HG03469 (cell line): ENCODE measurements at regions not wholly inside any gene's neighbourhood (a gene's known extent, or its start where the extent isn't known, plus 50 kb on each side); places are given as distances from the start of the nearest gene placed in this dataset.
"Not testable (repeated sequence)": the region's sequence is repeated elsewhere in the genome, so short reads cannot be mapped to it uniquely, and the experiment has no call there.

Source experiments
- ATAC-seq: cut with Tn5 transposase; IDR thresholded peaks from one replicate; pipeline ENCODE4 v1.9.1; 2021; ENCODE audit warnings: mild to moderate bottlenecking, moderate library complexity, moderate number of reproducible peaks; ENCODE audit not compliant: unreplicated experiment

- no peak for ATAC-seq
Observed at GRCh38 chr1:25134801-25135461, 97.4 kb downstream of the SYF2 start.

GRCh38 chr1:25134307-25134706 lies 98.0 kb downstream of the SYF2 start:
- ATAC-seq: no peak

- ATAC-seq: no peak
Observed at GRCh38 chr1:25131794-25132193, 100.5 kb downstream of the SYF2 start.

- no peak for ATAC-seq
Observed at GRCh38 chr1:25130895-25131294, 101.4 kb downstream of the SYF2 start.

- ATAC-seq: no peak
Observed at GRCh38 chr1:25129380-25129779, 102.9 kb downstream of the SYF2 start.

- no peak for ATAC-seq
Observed at GRCh38 chr1:25128121-25128621, 104.1 kb downstream of the SYF2 start.

- ATAC-seq: no peak
Observed at GRCh38 chr1:25126562-25126961, 105.7 kb downstream of the SYF2 start.

- ATAC-seq: no peak
Observed at GRCh38 chr1:25123551-25123950, 108.8 kb downstream of the SYF2 start.

GRCh38 chr1:25122747-25123146 lies 109.6 kb downstream of the SYF2 start:
- no peak for ATAC-seq

- ATAC-seq: no peak
Observed at GRCh38 chr1:25120281-25120680, 112.0 kb downstream of the SYF2 start.

GRCh38 chr1:25118546-25118945 lies 113.8 kb downstream of the SYF2 start:
- ATAC-seq: no peak

GRCh38 chr1:25117233-25117823 lies 115.0 kb downstream of the SYF2 start:
- no peak for ATAC-seq

- no peak for ATAC-seq
Observed at GRCh38 chr1:25116832-25117231, 115.5 kb downstream of the SYF2 start.

GRCh38 chr1:25116117-25116516 lies 116.2 kb downstream of the SYF2 start:
- not testable (repeated sequence) for ATAC-seq

GRCh38 chr1:25113731-25114130 lies 118.6 kb downstream of the SYF2 start:
- ATAC-seq: no peak

- no peak for ATAC-seq
Observed at GRCh38 chr1:25113086-25113485, 119.2 kb downstream of the SYF2 start.

GRCh38 chr1:25112400-25112799 lies 119.9 kb downstream of the SYF2 start:
- no peak for ATAC-seq

GRCh38 chr1:25111706-25112105 lies 120.6 kb downstream of the SYF2 start:
- no peak for ATAC-seq

- no peak for ATAC-seq
Observed at GRCh38 chr1:25110485-25110884, 121.8 kb downstream of the SYF2 start.

GRCh38 chr1:25110036-25110435 lies 122.3 kb downstream of the SYF2 start:
- no peak for ATAC-seq

GRCh38 chr1:25109531-25109951 lies 122.8 kb downstream of the SYF2 start:
- no peak for ATAC-seq

- no peak for ATAC-seq
Observed at GRCh38 chr1:25107643-25108010, 124.7 kb downstream of the SYF2 start.
